ENCODE measurements at regions not wholly inside any gene's neighbourhood (a gene's known extent, or its start where the extent isn't known, plus 50 kb on each side); places are given as distances from the start of the nearest gene placed in this dataset.
"Not testable (repeated sequence)": the region's sequence is repeated elsewhere in the genome, so short reads cannot be mapped to it uniquely, and the experiment has no call there.

DNA sequence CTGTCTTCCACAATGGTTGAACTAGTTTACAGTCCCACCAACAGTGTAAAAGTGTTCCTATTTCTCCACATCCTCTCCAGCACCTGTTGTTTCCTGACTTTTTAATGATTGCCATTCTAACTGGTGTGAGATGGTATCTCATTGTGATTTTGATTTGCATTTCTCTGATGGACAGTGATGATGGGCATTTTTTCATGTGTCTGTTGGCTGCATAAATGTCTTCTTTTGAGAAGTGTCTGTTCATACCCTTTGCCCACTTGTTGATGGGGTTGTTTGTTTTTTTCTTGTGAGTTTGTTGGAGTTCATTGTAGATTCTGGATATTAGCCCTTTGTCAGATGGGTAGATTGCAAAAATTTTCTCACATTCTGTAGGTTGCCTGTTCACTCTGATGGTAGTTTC, 153.1 kb downstream of the ALX1 start:
- not testable (repeated sequence) for DNase-seq

DNA sequence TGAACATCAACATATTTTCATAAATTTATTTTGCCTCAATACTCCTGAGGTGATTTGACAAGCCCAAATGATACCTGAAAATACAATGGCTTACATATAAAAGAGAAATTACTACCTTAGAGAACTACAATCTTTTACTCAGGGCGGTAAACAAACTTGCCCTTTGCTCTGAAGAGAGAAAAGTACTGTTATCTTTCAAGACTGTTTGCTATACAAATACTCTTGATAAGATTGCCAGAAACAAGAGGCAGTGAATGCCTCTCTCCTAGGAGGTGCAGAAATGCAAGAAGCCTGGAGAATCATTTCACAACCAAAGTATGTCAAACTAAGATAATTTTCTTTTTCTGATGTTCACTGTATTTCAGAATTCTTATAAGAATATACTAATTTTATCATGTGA, 160.3 kb downstream of the ALX1 start:
- DNase-seq = no peak

DNA sequence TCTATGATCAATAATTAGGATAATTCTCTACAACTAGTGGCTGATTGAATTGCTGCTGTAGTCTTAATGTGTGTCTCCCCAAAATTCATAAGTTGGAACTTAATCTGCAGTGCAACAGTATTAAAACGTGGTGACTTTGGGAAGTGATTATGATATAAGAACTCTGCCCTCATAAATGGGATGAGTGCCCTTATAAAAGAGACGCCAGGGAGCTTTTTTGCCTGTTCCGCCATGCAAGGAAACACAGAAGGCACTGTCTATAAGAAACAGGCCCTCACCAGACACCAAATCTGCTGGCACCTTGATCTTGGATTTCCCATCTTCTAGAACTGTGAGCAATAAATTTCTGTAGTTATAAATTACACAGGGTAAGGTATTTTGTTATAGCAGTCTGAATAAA, 161.0 kb downstream of the ALX1 start:
- DNase-seq = no peak

DNA sequence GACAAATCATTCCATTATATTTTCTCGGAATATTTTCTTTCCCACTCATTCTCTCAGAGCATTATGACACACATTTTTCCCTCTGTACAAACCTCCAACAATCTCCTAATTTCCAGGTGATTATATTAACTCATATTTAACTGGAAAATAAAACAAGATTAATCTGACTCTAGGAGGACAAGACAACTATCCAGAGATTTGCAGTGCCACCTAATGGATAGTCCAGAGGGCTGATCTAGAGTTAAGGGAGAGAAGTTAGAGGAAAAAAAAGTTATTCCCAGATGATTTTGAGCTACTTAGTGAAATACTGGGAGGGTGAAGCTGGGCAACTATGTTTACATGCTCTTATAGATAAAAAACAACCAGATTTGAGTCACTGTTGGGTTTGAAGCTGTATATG, 161.7 kb downstream of the ALX1 start:
- no peak for DNase-seq

DNA sequence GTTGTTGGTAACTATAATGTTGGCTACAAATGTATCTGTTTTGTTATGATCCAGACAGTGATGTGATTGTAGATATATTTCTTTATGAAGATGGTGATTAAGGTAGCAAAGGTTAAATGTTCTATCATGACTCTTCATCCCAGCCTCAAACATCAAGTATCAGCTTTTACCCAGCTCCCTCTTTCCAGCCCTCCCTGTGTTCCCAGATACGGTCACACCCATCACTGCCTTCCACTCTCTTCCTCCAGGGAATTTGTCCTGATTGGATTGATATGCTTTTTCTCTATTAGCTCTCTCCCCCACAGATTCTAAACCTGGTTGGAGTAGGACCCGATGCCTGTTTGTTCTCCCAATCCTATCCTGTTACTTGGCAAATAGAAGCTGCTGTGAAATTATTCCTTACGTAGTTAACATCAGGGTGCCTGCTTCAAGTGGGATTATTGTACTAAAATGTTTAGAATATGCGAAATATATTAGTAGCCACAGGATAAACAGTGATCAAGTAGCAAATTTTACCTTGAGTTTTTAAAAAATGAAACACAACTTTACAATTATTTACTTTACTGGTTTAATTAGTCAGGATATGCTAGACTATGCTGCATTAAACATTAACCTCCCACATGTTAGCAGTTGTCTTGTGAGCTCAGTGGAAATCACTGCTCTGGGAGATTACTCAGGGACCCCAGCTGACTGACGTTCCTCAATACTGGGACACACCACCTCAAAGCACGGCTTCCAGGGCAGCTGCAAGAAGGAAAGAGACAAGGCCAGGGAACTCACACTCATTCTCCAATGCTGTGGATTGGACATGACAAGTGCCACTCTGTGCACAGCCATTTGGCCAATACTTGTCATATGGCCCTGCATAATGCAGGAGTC, 165.3 kb downstream of the ALX1 start:
- DNase-seq = no peak

DNA sequence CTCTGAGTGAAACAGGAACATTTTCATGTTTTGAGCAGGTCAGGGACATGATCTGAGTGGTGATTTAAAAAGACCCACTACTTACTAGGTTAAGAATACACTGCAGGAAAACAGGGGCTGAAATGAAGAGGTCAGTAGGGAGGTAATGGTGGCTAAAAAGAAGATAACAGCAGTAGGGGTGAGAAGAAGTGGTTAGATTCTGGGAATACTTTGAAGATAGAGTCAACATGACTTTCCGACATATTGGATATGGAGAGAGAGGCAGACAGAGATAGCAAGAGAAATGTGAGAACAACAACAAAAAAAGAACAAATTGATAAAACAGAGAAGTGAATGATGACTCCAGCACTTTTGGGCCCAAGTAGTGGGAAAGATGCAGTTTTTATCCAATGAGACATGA, 168.0 kb downstream of the ALX1 start:
- DNase-seq = no peak

DNA sequence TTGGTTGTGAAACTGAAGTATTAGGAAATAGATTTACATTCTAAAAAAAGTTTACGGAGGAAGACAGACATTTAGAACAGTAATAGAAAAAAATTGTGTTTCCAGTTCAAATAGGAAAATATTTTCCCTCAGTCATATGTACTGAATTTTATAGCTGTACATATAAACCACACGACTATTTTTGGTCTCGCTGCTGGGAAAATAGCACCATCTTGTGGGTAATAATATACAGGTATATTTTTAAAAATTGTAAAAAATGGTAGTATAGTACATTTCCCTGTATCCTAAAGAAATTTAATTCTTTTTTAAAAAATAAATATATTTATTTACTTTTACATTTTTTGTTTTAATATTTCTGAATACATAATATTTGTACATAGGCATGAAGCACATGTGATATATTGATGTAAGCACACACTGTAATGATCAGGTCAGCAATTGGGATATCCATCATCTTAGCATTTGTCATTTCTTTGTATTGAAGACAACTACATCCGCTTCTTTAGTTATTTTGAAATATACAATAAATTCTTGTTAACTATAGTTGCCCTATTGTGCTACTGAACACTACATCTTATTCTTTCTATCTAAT, 168.6 kb downstream of the ALX1 start:
- DNase-seq = no peak

DNA sequence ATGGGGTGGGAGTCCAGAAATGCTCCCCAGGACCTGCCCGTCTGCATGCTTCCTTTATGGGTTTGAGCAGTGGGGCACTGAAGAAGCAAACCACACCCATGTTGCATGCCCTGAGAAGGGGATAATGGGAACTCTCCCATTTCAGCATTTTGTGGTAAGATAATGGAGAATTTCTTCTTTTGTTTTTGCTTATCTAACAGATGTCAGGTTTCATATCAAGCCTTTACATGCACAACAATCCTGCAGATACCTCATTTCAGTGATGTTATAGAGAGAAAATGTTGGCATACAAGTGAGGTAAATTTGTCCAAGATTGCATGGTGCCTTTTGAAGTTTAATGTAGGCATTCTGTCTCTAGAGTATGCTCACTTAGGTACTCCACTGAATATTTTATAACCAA, 177.0 kb downstream of the ALX1 start:
- no peak for DNase-seq

DNA sequence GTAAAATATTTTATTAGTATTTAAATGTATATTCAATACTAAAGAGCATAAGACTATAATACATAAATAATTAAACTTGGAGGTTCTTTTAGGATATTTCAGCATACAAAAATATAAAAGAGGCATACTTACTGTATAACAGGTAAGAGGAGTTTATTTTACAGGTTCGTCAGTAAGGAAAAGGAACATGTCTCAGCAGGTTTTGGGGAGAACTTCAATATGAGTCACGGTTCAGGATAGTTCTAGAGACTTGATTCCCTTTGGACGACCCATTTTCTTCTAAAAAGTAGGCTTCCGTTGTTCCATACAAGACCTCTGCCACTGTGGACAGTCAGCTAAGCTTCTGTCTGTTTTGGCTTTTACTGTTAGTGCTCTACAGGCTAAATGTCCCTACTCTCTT, 181.1 kb downstream of the ALX1 start:
- no peak for DNase-seq

DNA sequence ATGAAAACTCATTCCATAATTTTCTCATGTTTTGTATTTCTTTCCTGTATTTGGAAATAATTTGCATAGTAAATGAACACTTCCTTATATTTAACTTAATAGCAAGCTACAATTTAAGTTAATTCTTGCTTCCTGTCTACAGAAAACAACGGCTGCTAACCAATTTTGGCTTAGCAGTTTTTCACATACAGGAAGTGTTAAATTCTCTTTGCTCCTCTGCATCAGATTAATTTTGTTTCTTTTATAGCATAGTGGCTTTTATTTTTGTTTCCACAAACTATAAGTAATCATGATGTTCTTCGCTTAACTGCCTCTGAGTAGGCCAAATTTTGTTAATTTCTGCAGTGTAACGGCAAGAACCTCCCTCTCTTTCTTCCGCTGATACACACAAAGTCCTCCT, 182.9 kb downstream of the ALX1 start:
- no peak for DNase-seq

DNA sequence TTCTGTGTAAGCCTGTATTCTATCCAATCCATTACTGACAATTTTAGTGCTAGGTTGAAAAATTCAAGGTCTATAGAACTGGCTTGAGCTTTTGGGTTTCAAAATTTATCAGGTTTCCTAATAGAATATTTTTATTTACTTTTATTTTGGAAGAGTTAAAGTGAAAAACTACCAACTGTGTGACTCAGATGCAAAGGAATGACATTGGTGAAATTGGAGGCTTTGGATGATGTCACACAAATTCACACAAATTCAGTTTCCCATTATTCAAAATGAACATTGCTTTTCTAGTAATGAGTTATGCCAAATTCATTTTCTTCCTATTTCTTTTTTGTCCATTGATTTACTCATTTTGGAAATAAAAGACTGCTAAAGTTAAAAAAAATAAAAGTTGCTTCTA, 186.9 kb downstream of the ALX1 start:
- no peak for DNase-seq

DNA sequence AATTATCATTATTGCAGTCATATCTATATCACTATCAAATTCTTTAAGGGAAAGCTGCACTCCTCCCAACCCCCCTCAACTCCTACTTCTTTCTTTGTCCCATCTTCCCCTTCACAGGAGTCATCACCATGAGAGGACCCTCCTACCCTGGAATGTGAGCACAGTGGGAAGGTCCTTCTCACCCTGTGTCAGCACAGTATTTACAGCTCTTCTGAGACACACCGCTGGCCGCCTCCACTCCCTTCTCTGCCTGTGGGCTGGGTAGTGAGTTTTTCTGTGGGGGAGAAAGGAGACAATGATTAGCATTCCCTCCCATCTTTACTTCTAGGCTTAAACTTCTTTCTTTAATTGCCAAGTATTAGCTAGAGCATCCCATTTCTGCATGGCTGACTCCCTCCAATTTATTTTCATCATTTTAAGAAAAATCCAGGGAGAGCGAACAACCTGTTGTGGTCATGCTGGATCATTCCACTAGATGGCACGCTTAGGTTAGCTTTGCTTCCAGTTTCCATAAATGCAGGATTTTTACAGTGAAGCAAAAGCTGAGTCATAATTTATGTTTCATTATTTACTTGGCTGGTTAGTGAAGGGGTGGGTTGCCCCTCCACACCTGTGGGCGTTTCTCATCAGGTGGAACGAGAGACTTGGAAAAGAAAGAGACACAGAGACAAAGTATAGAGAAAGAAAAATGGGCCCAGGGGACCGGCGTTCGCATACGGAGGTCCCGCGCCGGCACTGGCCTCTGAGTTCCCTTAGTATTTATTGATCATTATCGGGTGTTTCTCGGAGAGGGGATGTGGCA, 188.5 kb downstream of the ALX1 start:
- DNase-seq = peak; percentile 5

DNA sequence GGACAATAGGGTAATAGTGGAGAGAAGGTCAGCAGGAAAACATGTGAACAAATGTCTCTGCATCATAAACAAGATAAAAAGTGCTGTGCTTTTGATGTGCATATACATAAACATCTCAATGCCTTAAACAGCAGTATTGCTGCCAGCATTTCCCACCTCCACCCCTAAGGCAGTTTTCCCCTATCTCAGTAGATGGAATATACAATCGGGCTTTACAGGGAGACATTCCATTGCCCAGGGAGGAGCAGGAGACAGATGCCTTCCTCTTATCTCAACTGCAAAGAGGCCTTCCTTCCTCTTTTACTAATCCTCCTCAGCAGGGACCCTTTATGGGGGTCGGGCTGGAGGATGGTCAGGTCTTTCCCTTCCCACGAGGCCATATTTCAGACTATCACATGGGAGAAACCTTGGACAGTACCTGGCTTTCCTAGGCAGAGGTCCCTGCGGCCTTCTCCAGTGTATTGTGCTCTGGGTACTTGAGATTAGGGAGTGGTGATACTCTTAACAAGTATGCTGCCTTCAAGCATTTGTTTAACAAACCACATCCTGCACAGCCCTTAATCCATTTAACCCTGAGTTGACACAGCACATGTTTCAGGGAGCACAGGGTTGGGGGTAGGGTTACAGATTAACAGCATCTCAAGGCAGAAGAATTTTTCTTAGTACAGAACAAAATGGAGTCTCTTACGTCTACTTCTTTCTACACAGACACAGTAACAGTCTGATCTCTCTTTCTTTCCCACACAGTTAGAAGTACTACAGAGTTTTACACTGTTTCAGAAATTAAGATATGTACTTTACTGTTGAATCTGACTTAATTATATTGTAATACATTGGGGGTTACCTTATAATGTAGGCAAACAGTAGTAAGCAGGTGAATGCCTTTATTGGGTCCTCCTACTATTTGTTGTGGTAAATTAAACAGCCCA, 189.4 kb downstream of the ALX1 start:
- not testable (repeated sequence) for DNase-seq

DNA sequence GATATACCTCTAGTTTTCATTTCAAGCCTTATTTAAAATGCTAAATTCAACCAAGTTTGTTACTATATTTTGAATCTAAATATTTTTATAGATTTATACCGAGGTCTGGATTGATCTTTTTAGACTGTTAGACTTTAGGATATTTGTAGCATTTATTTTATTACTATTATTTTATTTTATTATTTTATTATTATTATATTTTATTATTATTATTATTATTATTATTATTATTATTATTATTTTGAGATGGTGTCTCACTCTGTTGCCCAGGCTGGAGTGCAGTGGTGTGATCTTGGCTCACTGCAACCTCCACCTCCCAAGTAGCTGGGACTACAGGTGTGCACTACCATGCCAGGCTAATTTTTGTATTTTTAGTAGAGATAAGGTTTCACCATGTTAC, 195.3 kb downstream of the ALX1 start:
- not testable (repeated sequence) for DNase-seq

DNA sequence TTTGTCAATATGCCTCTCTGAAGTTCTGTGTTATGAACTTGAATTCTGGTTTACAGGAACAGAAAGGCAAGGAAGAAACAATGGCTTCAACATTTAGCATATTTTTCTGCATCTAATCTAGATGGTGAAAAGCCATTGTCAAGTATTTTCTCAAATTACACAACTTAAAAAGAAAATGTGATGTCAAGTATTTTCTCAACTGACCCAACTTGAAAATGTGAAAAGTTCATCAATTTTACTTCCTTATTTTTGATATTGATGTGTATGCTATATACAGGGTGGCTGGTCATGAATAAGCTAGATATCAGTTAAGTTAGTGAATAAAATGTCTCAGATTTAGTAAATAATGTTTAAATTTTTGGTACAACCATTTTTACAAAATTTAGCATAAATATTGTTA, 196.7 kb downstream of the ALX1 start:
- DNase-seq = no peak

DNA sequence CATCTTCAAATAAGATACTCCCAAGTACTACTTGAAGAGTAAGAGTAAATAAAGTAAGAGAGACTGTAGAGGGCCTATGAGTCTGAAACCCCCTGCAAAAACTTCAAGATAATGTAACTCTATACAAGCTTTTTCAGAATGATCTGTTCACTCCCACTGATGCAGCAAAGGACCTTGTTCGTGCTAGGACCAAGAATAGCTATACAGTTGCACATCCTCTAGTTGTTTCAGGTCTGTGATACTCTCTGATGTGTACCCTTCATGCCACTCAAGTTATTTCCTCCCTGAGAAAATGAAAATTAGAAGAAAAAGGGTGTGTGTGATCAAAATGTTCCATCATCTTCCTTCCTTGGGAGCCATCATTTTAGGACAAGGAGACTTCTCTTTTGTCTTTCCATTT, 204.4 kb downstream of the ALX1 start:
- DNase-seq = no peak

DNA sequence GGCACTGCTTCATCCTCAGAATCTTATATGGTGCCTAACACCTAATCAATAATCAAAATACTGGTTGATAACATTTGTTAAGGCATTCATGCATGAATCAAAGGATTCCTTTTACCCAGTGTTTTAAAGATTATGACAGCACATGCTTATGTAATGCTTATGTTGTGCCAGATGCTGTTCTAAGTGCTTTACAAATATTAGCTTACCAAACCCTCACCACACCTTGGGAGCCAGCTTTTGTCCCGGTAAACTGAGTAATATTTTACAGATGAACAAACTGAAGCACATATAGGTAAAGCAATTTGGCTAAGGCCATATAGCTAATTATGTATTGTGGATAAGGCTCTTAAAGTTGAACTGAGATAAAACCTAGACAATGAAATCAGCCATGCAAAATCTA, 209.2 kb downstream of the ALX1 start:
- DNase-seq = no peak

DNA sequence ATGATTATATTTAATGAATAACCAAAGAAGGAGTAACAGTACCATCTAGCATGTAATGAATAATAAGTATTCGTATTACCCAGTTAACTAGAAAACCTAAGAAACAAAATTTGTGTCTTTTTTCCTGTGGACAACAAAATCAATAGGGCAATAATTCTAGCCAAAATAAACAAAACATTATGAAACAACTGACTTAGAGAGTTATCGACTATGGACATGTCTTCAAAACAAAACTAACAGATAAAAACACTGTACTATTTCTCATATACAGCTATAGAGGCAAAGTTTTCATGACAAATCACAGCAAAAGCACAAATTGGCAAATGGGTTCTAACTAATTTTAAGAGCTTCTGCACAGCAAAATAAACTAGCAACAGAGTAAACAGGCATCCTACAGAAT, 224.1 kb downstream of the ALX1 start:
- no peak for DNase-seq

DNA sequence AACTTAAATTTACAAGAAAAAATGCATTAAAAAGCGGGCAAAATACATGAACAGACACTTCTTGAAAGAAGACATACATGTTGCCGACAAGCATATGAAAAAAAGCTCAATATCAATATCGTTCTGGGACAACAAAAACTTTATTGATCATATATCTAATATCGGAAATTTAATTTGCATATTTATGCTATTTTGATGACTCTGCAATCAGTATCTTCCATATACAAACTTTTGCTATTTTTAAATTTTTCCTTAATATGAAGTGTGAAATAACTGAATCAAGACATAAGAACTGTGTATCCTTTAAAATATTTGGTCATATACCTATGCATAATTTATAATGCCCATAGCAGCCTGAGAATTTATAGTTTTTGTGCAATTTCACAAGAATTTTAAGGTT, 224.6 kb downstream of the ALX1 start:
- no peak for DNase-seq

DNA sequence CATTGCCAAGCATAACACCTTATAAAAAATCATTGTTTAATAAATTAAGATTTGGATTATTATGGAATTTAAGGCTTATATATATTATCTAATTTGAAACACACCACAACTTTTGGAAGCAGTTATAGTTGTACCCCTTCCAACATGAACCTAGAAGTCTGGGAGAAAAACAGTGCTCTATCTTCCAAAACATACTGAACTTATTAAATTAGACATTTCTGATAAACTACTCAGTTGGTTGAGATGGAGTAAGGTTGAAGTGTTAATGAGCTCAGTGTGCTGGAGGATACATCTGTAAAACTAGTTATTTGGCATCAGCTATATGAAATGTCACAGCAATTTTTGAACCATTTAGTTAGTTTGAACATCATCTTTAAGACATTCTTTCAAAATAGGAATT, 227.4 kb downstream of the ALX1 start:
- no peak for DNase-seq

DNA sequence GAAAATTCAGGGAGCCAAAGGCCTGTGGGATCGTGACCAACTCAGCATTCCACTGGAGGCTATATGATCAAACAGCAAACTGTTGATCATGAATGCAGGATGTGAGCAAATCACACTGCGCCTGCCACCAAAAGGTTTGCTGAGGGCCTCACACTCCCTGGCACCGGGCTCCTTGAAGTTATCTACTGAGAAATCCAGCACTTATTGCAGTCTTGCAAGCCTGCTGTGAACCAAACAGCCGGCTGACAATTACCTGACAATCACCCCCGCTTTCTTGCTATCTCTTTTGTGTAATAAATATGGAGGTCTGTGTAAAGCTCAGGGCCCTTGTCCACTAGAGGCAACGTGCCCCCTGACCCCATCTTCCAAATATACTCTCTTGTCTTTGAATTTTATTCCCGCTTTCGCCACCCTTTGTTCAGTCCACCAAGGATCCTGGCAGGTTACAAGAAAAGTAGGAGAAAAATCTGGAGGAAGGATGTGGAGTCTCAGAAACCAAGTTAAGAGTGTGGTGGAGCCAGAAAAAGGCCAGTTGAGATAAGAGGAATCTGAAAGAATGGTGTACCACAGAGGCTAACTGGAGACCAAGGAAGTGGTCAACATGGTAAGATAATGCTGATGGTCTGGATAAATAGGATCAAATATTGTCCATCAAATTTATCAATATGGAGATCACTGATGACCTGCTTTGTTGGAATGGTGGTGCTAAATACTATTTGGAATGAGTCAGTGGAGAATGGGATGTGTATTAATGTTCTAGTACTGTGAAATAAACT, 229.2 kb downstream of the ALX1 start:
- DNase-seq = no peak

DNA sequence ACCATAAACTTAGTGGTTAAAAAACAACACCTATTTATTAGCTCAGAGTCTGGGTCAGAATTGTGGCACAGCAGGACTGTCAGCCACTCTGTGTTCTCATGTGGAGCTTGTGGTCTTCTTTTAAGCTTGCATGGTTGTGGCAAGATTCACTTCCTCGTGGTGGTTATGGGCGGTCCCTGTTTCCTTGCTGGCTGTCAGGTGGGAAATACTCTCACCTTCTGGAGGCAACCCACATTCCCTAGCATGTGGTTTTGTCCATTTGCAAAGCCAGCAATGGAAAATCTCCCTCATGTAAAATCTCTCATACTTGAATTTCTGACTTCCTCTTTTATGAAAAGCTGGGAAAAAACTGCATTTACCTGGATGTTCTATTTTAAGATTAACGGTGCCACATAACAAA, 229.8 kb downstream of the ALX1 start:
- no peak for DNase-seq

All from stimulated activated CD4-positive, alpha-beta T cell treated with anti-CD3 and anti-CD28 coated beads, Interleukin-4, amount 100 ng/mL, for 24 hours (primary cell).